Glomerular endothelial cell (primary cell): ENCODE measurements at regions not wholly inside any gene's neighbourhood (a gene's known extent, or its start where the extent isn't known, plus 50 kb on each side); places are given as distances from the start of the nearest gene placed in this dataset.
"Not testable (repeated sequence)": the region's sequence is repeated elsewhere in the genome, so short reads cannot be mapped to it uniquely, and the experiment has no call there.

Experiments
- DNase-seq: peaks from one replicate; pipeline ENCODE4 v3.0.0-alpha.2; 2011; ENCODE audit warnings: low read depth, low spot score; ENCODE audit errors: extremely low read depth

GRCh38 chr20:29296256-29297230 lies 1960.9 kb upstream of the DEFB115 start:
- no peak for DNase-seq

GRCh38 chr20:29297411-29298270 lies 1959.8 kb upstream of the DEFB115 start:
- no peak for DNase-seq

- DNase-seq, result no peak
These were observed 1959.2 kb upstream of the DEFB115 start for GRCh38 chr20:29298271-29298590.

- no peak for DNase-seq
These were observed 1958.5 kb upstream of the DEFB115 start for GRCh38 chr20:29298759-29299613.

- DNase-seq, result no peak
These were observed 1957.5 kb upstream of the DEFB115 start for GRCh38 chr20:29299811-29300578.

GRCh38 chr20:29300579-29301551 lies 1956.6 kb upstream of the DEFB115 start:
- DNase-seq, result no peak

- DNase-seq, result no peak
These were observed 1955.7 kb upstream of the DEFB115 start for GRCh38 chr20:29301624-29302259.

- no peak for DNase-seq
These were observed 1954.4 kb upstream of the DEFB115 start for GRCh38 chr20:29302979-29303644.

GRCh38 chr20:29306390-29307072 lies 1950.9 kb upstream of the DEFB115 start:
- DNase-seq, result no peak

GRCh38 chr20:29307484-29307883 lies 1950.0 kb upstream of the DEFB115 start:
- not testable (repeated sequence) for DNase-seq

- not testable (repeated sequence) for DNase-seq
These were observed 1948.5 kb upstream of the DEFB115 start for GRCh38 chr20:29308956-29309355.

GRCh38 chr20:29309481-29309880 lies 1948.0 kb upstream of the DEFB115 start:
- not testable (repeated sequence) for DNase-seq

- DNase-seq, result not testable (repeated sequence)
These were observed 1946.4 kb upstream of the DEFB115 start for GRCh38 chr20:29311046-29311445.

- not testable (repeated sequence) for DNase-seq
These were observed 1944.8 kb upstream of the DEFB115 start for GRCh38 chr20:29312679-29313078.

- no peak for DNase-seq
These were observed 1944.0 kb upstream of the DEFB115 start for GRCh38 chr20:29313481-29313880.

GRCh38 chr20:29314294-29314693 lies 1943.2 kb upstream of the DEFB115 start:
- DNase-seq, result no peak

- DNase-seq, result no peak
These were observed 1938.5 kb upstream of the DEFB115 start for GRCh38 chr20:29318871-29319461.
